Activated CD4-positive, alpha-beta T cell treated with anti-CD3 and anti-CD28 coated beads, Interleukin-10, Interleukin-2, amounts not matched to agents 100 ng/mL and 50 ng/mL, durations not matched to agents 16 hours and 8 hours (primary cell): ENCODE measurements at regions not wholly inside any gene's neighbourhood (a gene's known extent, or its start where the extent isn't known, plus 50 kb on each side); places are given as distances from the start of the nearest gene placed in this dataset.

Experiments
- DNase-seq: peaks from one replicate; pipeline ENCODE4 v3.0.0-alpha.2; 2020

DNA sequence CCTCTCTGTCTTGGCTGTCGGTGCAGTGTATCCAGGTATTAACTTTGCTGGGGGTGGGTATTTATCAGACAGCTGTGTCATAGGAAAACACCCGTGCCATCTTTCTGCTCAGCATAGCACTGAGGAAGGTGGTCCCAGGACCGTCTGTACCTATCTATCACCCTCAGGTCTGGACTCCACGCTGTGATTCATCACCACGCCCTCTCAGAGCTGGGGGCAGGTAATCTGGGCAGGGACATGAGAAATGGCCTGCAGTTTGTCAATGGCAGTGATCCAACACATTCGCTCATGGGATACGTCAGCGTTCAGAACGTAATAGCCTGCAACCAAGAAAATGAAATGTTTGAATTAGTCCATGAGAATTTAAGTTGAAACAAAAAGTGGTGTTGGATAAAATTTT is 151.6 kb upstream of the MAP1B start:
- no peak for DNase-seq

DNA sequence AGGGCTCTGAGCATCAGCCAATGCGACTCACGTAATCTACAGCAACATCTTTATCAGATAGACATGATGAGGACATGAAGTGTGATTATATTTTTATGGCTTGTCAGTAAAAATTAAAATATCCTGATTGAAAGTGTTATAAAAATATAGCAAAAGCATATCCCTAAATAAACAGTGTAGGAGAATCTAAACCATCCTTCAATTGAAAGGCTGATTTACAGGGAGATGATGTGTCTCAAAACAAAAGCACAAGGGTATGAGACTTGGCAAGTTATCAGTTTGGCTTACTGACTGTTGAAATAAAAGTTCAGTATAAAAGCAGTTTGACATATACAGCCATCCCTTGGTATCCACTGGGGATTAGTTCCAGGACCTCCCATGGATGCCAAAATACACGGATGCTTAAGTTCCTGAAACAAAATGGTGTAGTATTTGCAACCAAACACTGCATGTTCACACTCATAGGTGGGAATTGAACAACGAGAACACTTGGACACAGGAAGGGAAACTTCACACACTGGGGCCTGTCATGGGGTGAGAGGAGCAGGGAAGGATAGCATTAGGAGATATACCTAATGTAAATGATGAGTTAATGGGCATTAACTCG is 149.9 kb upstream of the MAP1B start:
- no peak for DNase-seq

DNA sequence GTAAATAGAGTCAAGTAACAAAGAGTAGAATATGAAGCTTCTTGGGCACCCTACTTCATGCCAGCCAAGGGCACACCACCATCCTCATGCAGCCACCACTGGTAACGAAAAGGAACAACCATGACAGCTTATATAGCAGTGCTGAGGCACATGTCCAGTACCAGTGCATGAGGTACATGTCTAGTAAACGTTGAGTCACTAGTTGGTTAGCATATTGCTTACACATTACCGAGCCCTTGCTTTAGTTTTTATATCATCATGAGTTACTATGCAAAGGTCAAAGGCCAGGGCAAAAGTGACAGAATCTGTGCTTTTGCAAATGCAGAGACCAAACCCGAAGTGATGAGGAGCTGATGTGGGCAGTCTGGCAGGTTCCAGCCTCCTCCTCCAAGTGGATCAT is 147.1 kb upstream of the MAP1B start:
- DNase-seq, result no peak

DNA sequence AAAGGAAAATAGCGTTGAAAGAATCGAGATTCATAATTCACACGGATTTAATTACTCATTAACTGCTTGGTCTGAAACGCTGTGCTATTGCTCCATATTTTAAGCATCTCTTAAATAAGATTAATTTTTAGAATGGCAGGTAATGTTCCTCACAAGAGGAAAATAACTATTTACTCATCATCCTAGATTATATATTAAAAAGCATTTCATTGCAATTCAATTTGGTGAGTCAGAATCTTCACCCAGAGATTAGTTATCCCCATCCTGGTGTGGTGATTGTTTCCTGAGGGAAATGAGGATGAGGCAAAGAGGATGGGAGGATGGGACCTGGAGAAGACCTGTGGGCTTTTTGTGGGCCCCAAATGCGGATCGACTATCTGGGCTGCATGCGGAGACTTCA is 145.5 kb upstream of the MAP1B start:
- DNase-seq, result no peak

DNA sequence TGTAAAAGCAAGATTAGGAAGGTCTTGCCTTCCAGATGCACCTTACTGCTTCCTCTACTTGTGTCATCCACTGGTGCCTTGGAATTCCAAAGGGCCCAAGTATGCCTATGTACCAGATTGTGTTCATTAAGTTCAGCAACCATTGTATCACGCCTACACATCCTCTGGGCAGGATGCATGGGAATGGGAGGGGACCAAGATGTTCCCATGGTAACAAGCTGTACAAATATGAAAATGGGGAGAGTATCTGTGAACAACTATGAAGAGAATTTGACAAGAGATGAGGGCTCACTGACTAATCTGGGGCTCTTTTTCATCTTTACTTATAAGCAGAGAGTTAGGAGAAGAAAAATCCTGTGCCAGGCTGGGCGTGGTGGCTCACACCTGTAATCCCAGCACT is 137.8 kb upstream of the MAP1B start:
- no peak for DNase-seq

DNA sequence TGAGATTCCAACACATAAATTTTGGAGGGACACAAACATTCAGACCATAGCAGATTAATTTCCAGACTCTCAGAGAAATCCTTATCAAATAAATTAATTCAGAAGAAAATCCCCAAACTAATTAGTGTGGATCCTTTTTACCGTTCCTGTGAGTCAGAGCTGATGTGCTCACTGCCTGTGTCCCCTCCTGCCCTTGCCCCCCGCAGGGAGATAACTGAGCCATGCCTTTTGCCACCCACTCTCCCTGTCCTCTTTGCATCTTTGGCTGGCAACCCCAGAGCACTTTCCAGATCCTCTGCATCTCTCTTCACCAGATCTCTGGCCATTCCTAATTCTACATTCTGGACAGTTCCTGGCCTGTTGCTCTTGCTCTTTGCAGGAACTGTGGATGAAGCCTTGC is 135.4 kb upstream of the MAP1B start:
- DNase-seq, result no peak

DNA sequence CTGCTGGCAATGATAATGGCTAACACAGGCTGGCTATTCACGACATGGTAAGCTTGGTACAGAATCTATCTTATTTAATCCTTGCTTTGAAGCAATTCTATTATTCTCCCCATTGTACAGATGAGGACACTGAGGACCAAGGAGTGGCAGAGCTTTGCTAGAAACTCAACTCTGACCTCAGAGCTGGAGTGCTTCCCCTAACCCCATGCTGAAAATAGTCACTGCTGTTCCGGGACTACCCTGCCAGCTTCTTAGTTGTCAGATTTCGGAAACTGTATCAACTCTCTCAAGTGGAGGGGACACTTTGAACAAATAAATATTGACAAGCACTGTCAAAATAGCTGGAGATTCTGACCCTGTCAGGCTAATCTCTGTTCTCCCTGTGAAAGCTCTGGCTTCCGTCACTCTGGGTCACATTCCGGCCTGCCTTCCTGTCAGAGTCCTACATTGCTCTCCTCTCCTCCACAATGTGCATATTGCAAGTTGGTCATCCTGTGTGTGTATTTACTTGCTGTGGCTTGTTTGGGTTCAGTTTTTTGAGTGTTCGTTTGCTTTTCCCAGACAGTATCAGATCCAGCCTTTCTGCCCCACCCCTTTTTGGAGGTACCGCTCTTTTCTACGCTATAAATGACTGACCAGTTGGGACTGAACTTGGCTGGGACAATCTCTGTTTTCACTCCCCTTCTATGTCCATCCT is 134.3 kb upstream of the MAP1B start:
- DNase-seq, result no peak

DNA sequence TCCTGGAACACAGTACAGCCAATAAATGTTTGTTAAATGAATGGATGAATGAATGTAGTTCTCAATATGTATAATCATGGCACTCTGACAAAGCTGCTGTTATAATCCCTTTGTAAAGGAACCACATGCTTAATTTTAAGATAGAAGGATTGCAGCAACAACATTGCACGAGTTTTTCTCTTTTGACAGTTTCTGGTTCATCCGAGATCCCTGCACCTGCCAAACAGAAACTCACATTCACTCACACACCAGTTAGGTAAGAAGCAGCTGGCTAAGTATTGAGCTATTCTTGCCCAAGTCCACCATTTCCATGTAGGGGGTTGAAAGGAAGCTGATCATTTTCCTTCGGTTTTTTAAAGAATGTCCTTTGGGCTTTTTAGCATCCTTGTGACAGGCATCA is 133.7 kb upstream of the MAP1B start:
- no peak for DNase-seq

DNA sequence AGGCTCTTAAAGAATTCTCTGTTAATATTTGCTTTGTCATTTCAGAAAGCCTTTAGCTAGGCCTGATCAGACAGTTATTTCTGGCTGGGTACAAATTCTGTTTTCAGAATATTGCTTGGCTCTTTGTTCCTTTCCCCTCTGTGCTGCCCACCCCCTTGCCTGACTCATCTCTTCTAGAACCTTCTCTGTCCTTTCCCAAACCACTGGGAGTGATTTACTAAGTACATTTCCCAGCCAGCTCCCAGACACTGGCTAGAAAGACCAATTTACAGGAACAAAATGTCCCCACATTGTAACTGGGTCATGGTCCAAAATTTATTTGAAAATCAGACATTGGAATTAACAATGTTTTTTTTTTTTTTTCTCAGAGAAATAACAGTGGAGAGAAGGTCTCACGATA is 133.1 kb upstream of the MAP1B start:
- DNase-seq, result no peak

DNA sequence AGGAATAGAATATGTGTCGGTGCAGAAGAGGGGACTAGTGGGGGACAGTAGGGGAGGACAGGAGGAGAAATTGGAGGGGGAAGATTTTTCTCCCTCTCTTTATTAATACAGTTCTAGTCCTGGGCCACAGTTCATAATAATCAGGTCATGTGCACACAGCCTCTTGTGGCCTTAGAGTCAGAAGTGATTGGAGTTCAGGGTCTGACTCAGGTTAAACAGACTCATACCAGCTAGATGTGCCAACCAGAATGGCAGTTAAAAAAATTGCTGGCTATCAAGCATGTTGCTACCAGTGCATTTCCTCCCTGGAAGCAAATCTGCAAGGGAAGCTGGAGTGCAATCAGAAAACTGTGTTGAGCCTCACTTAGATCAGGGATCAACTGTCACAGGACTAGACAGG is 132.7 kb upstream of the MAP1B start:
- no peak for DNase-seq

DNA sequence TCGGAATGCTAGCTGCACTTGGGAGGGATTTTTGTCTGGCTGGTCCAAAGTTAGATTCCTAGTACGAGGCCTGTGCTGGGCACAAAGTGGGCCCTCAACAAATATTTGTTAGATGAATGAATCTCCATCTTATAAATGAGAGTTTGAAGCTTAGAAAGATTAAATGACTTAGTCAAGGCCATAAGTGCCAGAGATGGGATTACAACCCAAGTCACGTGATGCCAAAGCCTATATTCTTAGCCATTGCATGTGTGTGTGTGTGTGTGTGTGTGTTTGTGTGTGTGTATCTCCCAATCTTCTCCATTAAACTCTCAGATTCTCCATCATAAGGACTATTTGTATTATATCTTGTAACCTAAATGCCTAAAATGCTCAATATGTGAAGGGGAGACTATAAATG is 130.8 kb upstream of the MAP1B start:
- DNase-seq, result no peak

DNA sequence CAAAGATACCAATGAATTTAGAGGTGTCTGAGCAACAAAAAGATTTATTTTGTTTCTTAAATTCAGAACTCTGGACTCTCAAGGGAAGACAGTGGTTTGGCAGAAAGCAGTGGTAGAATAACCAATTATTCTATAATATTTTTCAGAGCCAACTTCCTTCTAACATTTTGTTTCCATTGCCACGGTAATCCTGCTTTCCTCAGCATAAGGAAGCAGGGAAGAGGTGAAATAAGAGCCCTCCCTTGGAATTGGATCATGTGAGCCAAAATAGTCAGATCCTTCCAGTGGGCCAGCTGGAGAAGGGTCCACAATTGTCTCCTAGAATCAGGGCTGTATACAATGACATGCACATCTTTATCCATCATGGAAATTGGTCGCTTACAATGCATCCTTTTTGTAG is 130.0 kb upstream of the MAP1B start:
- DNase-seq, result no peak

DNA sequence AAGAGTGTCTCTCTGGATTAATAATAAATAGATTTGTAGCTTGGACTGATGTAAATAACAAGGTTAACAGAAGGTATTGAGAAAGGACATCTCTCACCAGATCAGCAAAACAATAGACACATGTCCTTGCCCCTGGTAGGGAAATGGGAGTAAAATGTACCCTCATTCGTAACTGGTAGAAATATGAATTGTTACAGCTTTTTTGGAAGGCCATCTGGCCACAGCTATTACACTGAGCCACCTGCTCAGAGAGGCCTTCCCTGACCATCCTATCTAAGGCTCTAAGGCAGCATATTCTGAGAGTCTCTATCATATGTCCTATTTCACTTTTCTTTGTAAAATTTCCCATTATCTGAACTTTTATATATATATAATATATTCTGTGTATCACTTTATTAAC is 129.1 kb upstream of the MAP1B start:
- DNase-seq, result no peak

DNA sequence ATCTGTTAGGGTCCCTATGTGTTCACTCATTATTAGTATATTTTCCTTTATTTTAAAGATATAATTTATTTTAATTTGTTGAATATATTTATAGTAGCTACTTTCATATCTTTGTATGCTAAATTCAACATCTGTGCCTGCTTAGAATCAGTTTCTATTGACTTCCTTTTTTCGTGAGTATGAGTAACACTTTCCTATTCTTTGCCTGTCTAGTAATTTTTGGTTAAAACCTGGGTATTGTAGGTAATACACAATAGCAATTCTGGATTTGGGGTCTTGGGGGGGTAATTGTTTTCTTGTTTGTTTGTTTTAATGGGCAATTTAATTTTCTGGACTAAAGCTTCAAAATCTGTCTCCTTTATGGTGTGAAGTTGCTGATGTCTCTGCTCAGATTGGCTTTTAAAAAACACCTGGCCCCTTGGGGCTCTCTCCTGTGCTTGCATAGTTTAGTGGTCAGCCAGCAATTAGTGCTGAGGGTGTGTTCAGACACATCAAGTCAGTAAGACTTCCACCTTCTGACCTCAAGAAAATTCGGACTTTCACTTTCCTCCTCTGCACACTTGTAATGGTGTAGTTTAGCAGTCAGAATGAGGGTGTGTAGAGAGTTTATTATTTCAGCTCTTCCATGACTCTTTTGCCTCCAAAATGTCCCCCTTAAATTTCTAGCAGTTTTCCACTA is 124.4 kb upstream of the MAP1B start:
- no peak for DNase-seq

DNA sequence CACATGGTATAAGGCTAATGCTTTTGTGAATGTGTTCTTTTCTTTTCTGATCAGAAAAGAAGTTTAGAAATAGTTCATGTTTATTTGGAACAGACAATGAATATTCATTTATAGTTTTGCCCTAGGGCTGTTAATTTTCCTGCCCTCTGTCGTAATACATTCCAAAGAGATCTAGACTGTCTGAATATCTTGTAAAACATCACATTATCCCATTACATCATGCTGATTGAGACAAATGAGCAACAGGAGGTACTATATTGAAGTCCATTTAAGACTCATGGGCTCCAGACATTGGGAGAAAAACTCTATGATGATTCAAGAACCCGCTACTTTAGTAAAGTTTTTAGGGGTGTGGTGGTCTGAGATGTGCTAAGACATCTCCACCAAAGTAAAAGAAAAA is 121.2 kb upstream of the MAP1B start:
- DNase-seq, result no peak

DNA sequence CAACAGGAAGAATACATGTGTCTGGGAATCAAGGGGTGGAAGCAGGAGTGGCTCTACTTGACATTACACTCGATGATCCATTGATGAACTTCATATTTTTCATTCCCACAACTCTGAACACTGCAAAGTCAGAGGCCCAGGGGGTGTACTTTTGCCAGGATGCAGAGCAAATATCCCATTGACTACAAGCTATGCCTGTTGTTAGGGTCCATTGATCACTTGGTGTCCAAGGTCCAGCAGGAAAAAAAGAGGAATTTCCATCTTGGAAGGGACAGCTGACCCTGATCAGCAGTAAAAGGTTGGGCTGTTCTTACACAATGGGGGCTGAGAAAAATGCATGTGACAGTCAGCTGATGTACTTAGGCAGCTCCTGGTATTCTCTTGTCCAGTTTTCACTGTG is 118.5 kb upstream of the MAP1B start:
- no peak for DNase-seq

DNA sequence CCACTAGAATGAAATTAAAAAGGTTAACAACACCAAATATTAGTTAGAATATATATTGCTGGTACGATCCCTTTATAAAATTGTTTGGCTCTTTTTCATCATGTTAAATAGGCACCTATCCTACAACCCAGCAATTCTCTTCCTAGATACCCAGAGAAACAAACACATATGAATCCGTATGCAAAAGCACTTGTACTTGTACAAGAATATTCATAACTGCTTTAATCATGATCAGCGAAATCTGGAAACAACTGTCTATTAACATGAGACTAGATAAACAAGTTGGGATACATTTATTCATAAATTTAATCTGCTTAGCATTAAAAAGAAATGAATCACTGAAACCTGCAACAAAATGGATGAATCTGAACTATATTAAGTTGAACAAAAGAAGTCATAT is 113.7 kb upstream of the MAP1B start:
- DNase-seq, result no peak

DNA sequence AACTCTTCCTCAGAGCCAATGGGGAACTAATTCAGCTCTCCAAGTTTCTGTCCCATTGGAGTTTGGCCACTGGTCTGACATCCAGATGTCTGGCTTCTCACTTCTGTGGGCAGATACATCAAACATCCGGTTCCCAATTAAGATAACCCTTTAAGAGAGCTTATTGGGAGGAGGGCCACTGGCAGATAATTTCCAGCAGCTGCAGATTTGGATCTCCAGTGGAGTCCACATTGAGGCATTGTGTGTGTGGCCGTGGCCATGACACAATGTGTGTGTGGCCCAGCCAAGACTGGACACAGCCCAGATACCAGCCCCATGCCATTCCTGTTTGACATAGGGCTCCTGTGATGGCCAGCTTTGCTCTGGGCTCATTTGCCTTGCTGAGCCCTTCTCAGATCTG is 110.5 kb upstream of the MAP1B start:
- DNase-seq, result no peak

DNA sequence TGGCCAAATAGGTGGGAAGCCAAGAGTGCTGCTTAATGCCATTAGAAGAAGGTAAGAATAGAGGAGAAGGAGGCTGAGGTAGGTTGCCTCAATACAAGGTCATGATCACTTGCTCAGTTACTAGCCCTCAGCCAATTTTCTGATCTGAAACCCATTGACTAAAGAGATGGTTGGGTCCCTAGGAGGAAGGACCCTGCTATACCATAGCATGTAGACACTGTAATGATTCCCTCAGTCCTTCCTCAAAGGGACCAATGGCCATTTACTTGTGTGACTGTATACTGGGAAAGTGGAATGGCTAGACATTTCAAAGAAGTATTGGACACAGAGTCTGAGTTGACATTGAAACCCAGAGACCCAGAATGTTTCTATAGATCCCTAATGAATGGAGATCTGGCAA is 108.5 kb upstream of the MAP1B start:
- no peak for DNase-seq

DNA sequence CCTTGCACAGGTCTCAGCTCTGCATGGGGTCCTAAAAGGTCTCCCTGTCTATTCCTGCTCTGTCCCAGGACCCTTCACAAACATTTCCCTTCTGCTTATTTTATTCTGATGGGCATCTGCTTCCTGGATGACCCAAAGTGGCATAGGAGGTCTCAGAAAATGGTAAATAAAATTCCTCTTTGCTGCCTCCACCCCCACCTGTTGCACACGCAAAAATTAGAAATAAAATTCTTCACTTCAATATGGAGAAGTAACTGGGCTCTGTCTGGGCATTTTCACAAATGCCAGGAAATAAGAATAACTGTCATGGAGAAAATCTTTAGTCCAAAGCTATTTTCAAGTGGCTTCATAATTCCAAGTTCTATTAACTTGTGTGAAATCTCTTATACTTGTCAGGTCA is 106.6 kb upstream of the MAP1B start:
- DNase-seq, result no peak

DNA sequence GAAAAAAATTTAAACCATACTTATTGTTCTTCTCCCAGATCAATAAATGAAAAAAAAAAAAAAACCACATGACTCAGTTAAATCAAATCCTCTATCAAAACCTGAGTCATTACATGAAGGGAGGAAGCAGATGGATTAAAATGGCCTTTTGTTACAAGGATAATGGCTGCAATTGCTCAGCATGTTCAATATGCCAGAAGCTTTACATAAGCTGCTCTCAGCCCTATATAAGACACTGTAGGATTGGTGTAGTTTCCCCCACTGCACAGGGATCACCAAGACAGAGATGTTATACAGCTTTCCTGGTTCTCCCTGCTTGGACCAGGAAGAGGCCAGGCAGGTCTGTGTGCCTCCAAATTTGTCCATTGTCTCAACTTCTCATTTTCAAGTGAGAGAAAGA is 101.6 kb upstream of the MAP1B start:
- DNase-seq, result no peak

DNA sequence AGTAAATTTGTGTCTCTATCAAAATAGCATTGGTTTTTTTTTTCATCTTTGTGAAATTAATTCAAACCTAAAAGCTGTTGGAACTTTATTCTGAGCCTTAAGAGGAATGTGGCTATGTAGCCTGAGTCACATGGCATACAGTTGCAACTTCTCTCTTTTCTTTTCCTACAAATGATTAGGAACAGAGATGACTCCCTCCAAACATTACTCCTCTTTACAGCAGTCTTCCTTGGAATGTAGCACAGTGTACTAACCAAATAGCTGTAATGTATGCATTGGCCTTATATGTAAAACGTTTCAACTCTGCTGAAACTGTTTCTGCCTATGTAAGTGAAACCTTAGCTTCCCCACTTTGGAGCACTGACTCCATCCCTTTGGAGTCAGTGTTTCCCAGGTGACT is 100.9 kb upstream of the MAP1B start:
- DNase-seq, result no peak

DNA sequence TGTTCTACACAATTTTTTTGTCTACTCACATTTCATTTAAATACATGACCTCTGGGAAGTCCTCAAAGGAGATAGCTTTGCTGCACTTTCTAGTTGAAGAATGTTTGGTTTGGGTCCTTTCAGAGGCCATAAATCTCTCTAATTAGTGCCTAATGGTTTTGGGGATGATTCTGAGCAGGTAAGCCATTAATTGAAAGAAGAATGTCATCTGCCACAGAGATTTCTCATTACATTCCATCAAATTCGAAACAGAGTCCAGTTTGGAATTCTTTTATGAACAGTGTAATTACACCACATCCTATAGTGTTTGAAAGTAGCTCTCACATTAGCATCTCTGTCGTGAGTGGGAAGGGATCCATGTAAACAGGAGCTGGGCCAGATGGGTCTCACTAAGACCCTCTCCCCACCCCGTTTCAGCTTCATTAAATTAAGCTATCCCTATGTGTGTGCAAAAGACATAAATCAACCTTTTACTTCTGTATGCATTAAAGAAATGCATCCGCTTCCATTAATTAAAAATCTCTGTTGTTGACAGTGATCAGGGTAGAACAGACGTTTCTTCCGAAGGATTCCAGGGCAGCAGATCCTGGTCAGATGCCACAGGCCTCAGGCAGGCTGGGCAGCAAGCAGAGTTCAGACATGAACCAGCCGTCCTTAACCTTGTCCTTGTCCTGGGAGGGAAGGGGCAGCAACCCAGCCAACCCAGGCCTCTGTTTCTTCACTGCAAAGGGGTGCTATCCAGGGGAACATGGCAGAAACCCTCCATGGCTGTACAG is 99.8 kb upstream of the MAP1B start:
- DNase-seq, result no peak

DNA sequence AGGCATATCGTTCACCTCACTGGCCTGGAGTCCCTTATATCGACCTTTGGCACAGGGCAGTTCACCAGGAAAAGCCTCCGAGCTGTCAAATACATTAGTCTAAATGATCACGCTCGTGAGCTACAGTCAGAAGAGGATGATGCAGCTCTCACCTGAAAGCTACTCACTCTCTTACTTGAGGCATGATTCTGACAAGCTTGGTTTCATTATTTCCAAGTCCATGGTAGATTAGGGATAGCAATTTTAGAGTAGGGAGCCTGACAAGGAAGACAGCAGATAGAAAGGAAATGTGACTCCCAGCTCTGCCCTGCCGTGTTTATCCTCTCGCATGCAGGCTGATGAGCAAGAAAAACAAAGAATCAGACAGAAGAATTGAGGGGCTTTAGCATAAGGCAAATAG is 98.0 kb upstream of the MAP1B start:
- no peak for DNase-seq
